ENCODE measurements at regions not wholly inside any gene's neighbourhood (a gene's known extent, or its start where the extent isn't known, plus 50 kb on each side); places are given as distances from the start of the nearest gene placed in this dataset.
A peak's percentile ranks its signal among the peaks of the same experiment; 100 is the strongest.

DNA sequence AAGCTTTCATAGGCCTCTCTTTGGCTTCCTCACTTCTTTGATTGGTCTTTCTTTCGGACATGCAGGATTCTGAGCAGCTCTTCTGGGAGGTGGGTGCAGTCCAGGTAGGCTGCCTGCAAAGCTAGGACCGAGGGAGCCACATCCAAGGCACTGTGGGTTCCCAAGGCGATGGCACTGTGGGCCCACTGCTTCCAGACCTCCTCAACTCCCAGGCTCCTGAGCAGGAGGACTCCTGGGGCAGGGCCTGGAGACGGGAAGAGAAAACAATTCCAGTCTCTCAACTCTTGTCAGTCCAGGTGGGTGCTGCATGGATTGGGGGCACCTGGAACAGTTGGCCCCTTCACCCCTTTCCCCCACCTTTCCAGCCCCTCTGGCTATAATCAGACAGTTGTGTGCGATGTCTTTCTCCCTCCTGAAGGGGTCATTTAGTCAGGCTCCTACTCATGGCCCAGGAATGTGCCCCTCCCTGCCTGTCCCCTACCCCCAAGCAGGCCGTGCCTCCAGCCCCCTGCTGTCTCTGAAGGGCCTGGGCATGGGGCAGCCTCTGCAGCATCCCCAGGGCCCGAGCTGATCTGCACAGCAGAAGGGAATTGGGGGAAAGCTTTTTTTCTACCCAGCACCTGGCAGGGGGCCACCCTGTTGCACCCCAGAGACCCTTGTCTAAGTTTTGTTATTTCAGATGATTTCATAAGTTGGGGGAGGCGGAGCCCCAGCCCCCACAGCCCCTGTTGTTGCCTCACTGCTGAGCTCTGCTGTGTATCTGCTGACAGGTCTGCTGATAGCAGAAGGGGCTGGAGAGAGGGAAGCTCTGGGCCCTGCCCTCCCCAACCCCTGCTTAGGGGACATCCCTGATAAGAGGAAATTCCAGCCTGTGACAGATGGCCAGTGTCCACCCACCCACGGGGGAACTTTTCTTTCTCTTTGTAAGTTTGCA, 330.3 kb downstream of the SEC14L1 start:
- no peaks in the 10 kb centered on the region for H3K9me3 ChIP-seq (ENCODE audit: severe bottlenecking)
- H3K36me3 ChIP-seq (ENCODE audit: low read depth), result peaks cover 24% of the 10 kb centered on the region
- ATAC-seq (ENCODE audit: low read depth) (peak; percentile 35), DNase-seq (ENCODE audit: low spot score) (peak; percentile 70)
- H3K27me3 ChIP-seq (ENCODE audit: insufficient read depth, poor library complexity, severe bottlenecking), result no peaks in the 10 kb centered on the region
- H3K4me1 ChIP-seq (ENCODE audit: insufficient read depth, poor library complexity, severe bottlenecking), result peaks cover 61% of the 10 kb centered on the region
- H3K27ac ChIP-seq (ENCODE audit: poor library complexity, severe bottlenecking), result peak overlapping the region; percentile 97
- TF ChIP-seq, protein P1, sequence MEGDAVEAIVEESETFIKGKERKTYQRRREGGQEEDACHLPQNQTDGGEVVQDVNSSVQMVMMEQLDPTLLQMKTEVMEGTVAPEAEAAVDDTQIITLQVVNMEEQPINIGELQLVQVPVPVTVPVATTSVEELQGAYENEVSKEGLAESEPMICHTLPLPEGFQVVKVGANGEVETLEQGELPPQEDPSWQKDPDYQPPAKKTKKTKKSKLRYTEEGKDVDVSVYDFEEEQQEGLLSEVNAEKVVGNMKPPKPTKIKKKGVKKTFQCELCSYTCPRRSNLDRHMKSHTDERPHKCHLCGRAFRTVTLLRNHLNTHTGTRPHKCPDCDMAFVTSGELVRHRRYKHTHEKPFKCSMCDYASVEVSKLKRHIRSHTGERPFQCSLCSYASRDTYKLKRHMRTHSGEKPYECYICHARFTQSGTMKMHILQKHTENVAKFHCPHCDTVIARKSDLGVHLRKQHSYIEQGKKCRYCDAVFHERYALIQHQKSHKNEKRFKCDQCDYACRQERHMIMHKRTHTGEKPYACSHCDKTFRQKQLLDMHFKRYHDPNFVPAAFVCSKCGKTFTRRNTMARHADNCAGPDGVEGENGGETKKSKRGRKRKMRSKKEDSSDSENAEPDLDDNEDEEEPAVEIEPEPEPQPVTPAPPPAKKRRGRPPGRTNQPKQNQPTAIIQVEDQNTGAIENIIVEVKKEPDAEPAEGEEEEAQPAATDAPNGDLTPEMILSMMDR (IDR thresholded peaks at IDR 0.05; ENCODE audit: poor library complexity, severe bottlenecking), result no peak
- no peak overlapping the region for H3K4me3 ChIP-seq (ENCODE audit: severe bottlenecking)

DNA sequence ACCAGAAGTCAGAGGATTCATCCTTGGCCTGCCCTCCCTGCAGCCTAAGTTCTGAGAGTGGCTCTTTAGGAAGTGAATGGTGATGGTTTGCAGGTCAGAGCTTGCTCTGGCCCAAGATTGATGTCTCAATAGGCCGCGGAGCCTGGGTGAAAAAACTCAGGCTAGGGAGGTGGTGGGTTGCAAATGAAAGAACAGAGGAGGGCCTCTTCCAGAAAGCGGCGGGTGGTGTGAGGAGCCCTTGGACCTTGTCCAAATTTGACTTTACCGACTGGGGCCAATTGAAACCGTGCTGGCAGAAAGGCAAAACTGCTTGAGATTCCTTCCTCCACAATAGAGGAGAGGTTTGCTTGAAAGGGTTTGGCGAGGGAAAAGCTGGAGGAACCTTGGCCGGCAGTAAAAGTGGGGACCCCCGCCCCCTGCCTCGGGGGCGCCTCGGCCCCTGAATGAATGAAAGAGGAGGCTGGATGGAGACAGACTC, 331.3 kb downstream of the SEC14L1 start:
- peak; percentile 62 for ATAC-seq (ENCODE audit: low read depth)
- H3K36me3 ChIP-seq (ENCODE audit: low read depth), result peaks cover 18% of the 10 kb centered on the region; the same call in 1 of the 2 replicates

DNA sequence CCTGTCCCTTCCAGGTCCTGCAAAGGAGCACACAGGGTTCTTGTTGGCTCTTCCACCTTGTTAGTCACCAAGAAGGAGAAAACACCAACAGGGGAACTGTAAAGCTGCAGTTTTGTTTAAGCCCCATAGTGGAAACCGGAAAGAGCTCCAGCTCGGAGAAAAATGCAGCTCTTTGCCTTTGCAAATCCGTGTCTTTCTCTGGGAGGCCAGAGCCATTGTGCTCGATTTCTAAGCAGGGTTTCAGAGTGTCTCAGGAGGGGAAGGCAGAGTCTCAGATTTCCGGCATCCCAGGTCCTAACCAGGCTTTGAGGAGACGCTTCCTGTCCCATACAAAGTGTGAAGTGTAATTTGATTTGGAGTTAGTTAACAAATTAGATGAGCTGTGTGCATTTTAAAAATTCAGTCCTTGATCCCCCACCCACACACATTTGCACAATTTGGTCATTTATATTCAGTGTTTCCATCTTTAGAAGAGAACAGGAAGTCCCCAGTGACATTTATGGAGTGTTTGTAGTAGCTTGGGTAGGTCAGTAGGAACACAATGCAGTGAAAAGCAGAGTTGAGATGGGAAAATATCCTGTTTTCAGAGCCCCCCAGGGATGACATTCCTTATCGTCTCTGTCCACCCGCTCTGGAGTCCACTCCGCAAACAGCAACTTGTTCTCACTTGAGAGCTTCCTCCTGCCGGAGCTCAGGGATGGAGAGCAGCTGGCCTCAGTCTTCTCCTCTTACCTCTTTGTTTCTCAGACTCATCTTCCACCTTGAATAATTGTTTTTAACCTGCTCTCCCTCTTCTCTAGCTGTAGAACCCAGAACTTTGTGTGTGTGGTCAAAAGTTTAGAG, 331.9 kb downstream of the SEC14L1 start:
- no peak overlapping the region for H3K4me3 ChIP-seq (ENCODE audit: severe bottlenecking)
- H3K27ac ChIP-seq (ENCODE audit: poor library complexity, severe bottlenecking), result peak overlapping the region; percentile 97

More for the DNA sequence above, 331.3 kb downstream of the SEC14L1 start:
- peak; percentile 84 for DNase-seq (ENCODE audit: low spot score)
- H3K27ac ChIP-seq (ENCODE audit: poor library complexity, severe bottlenecking), result peak overlapping the region; percentile 97
- TF ChIP-seq, protein P1 (IDR thresholded peaks at IDR 0.05; ENCODE audit: poor library complexity, severe bottlenecking), result no peak
- no peaks in the 10 kb centered on the region for H3K9me3 ChIP-seq (ENCODE audit: severe bottlenecking)
- no peak overlapping the region for H3K4me3 ChIP-seq (ENCODE audit: severe bottlenecking)
- peaks cover 71% of the 10 kb centered on the region for H3K4me1 ChIP-seq (ENCODE audit: insufficient read depth, poor library complexity, severe bottlenecking)
- no peaks in the 10 kb centered on the region for H3K27me3 ChIP-seq (ENCODE audit: insufficient read depth, poor library complexity, severe bottlenecking)

DNA sequence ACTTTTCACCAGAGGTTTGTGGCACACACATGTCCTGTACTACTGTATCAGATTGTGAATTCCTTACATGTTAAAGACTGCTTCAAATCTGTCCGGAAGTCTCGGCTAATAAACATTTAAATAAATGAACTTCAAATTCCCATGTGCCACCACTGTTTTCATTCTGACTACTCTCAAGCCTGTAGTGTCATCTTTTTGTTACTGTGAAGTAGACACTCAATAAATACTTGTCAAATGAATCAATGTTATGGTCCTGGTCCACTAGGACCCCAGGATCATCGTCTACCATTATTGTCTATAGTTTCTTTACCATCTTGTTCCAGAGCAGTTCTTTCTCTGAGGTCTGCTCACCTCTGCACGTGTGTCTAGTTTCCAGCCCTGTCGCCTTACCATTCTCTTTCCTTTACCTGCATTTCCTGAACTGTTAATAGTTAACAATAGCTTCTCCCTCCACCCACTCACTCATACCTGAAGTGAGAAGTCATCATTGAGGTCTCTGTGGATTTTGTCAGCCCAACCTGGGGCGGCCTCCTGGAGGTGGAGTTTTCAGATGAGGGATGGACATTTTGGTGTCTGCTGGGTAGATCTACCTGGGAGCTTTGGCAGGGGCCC, 333.0 kb downstream of the SEC14L1 start:
- no peaks in the 10 kb centered on the region for H3K27me3 ChIP-seq (ENCODE audit: insufficient read depth, poor library complexity, severe bottlenecking)
- no peak for DNase-seq (ENCODE audit: low spot score)
- no peaks in the 10 kb centered on the region for H3K9me3 ChIP-seq (ENCODE audit: severe bottlenecking)
- peak overlapping the region; percentile 97 for H3K27ac ChIP-seq (ENCODE audit: poor library complexity, severe bottlenecking)
- H3K4me1 ChIP-seq (ENCODE audit: insufficient read depth, poor library complexity, severe bottlenecking), result peaks cover 85% of the 10 kb centered on the region
- H3K36me3 ChIP-seq (ENCODE audit: low read depth), result peaks cover 13% of the 10 kb centered on the region; the same call in 1 of the 2 replicates
- H3K4me3 ChIP-seq (ENCODE audit: severe bottlenecking), result no peak overlapping the region
- TF ChIP-seq, protein P1 (IDR thresholded peaks at IDR 0.05; ENCODE audit: poor library complexity, severe bottlenecking), result no peak
- peak; percentile 38 for ATAC-seq (ENCODE audit: low read depth)

More for the DNA sequence above, 331.9 kb downstream of the SEC14L1 start:
- TF ChIP-seq, protein P1 (IDR thresholded peaks at IDR 0.05; ENCODE audit: poor library complexity, severe bottlenecking), result no peak
- H3K36me3 ChIP-seq (ENCODE audit: low read depth), result peaks cover 15% of the 10 kb centered on the region; the same call in 1 of the 2 replicates
- no peaks in the 10 kb centered on the region for H3K9me3 ChIP-seq (ENCODE audit: severe bottlenecking)
- DNase-seq (ENCODE audit: low spot score) (no peak), ATAC-seq (ENCODE audit: low read depth) (0 out of 3 replicates have a peak, but pooled peaks have one; percentile 3)
- H3K4me1 ChIP-seq (ENCODE audit: insufficient read depth, poor library complexity, severe bottlenecking), result peaks cover 77% of the 10 kb centered on the region
- no peaks in the 10 kb centered on the region for H3K27me3 ChIP-seq (ENCODE audit: insufficient read depth, poor library complexity, severe bottlenecking)

Data from RWPE2 (cell line).